ENCODE measurements at regions not wholly inside any gene's neighbourhood (a gene's known extent, or its start where the extent isn't known, plus 50 kb on each side); places are given as distances from the start of the nearest gene placed in this dataset.

GRCh38 chr12:108004319-108004718 is 124.8 kb upstream of the WSCD2 start:
- Histone ChIP-seq H3K9me3 (ENCODE audit: control insufficient read depth, low read depth, low read length) (no peaks in the 10 kb centered on the region), H3K27ac (ENCODE audit: low read length) (no peak overlapping the region), H3K4me3 (ENCODE audit: low read length) (no peak overlapping the region), H3K4me1 (ENCODE audit: control insufficient read depth, insufficient read depth, low read length) (peaks cover 12% of the 10 kb centered on the region), H3K27me3 (ENCODE audit: control insufficient read depth, insufficient read depth, low read length) (no peaks in the 10 kb centered on the region), H3K36me3 (ENCODE audit: control insufficient read depth, insufficient read depth, low read length) (no peaks in the 10 kb centered on the region)
- DNase-seq = no peak
- no CpG with 5 or more reads among the region's 1 CpG for WGBS (ENCODE audit: insufficient coverage, low lambda C conversion rate)

GRCh38 chr12:108008163-108008905 is 120.8 kb upstream of the WSCD2 start:
- DNase-seq = no peak
- no peaks in the 10 kb centered on the region for H3K27me3 ChIP-seq (ENCODE audit: control insufficient read depth, insufficient read depth, low read length)
- H3K4me1 ChIP-seq (ENCODE audit: control insufficient read depth, insufficient read depth, low read length) = peaks cover 24% of the 10 kb centered on the region
- no peaks in the 10 kb centered on the region for H3K9me3 ChIP-seq (ENCODE audit: control insufficient read depth, low read depth, low read length)
- WGBS (ENCODE audit: insufficient coverage, low lambda C conversion rate) = no CpG with 5 or more reads among the region's 2 CpGs
- H3K36me3 ChIP-seq (ENCODE audit: control insufficient read depth, insufficient read depth, low read length) = no peaks in the 10 kb centered on the region
- peak overlapping the region; percentile 80 for H3K27ac ChIP-seq (ENCODE audit: low read length)
- H3K4me3 ChIP-seq (ENCODE audit: low read length) = no peak overlapping the region

- Histone ChIP-seq H3K36me3 (ENCODE audit: control insufficient read depth, insufficient read depth, low read length) (no peaks in the 10 kb centered on the region), H3K9me3 (ENCODE audit: control insufficient read depth, low read depth, low read length) (no peaks in the 10 kb centered on the region), H3K4me1 (ENCODE audit: control insufficient read depth, insufficient read depth, low read length) (peaks cover 24% of the 10 kb centered on the region), H3K27me3 (ENCODE audit: control insufficient read depth, insufficient read depth, low read length) (no peaks in the 10 kb centered on the region), H3K27ac (ENCODE audit: low read length) (peak overlapping the region; percentile 80), H3K4me3 (ENCODE audit: low read length) (no peak overlapping the region)
- 6% methylated on average over 2 of the region's 4 CpGs for WGBS (ENCODE audit: insufficient coverage, low lambda C conversion rate)
- DNase-seq = peak; percentile 25 to 35
Observed at GRCh38 chr12:108009442-108010070, 119.5 kb upstream of the WSCD2 start.

GRCh38 chr12:108016022-108016564 is 113.0 kb upstream of the WSCD2 start:
- WGBS (ENCODE audit: insufficient coverage, low lambda C conversion rate) = no CpG with 5 or more reads among the region's 4 CpGs
- peak overlapping the region; percentile 78 for H3K27ac ChIP-seq (ENCODE audit: low read length)
- no peaks in the 10 kb centered on the region for H3K9me3 ChIP-seq (ENCODE audit: control insufficient read depth, low read depth, low read length)
- H3K36me3 ChIP-seq (ENCODE audit: control insufficient read depth, insufficient read depth, low read length) = no peaks in the 10 kb centered on the region
- no peak overlapping the region for H3K4me3 ChIP-seq (ENCODE audit: low read length)
- DNase-seq = peak; percentile 72 to 74
- no peaks in the 10 kb centered on the region for H3K27me3 ChIP-seq (ENCODE audit: control insufficient read depth, insufficient read depth, low read length)
- H3K4me1 ChIP-seq (ENCODE audit: control insufficient read depth, insufficient read depth, low read length) = peaks cover 9% of the 10 kb centered on the region

GRCh38 chr12:108017472-108018057 is 111.5 kb upstream of the WSCD2 start:
- H3K36me3 ChIP-seq (ENCODE audit: control insufficient read depth, insufficient read depth, low read length) = no peaks in the 10 kb centered on the region
- WGBS (ENCODE audit: insufficient coverage, low lambda C conversion rate) = no CpG with 5 or more reads among the region's 3 CpGs
- H3K9me3 ChIP-seq (ENCODE audit: control insufficient read depth, low read depth, low read length) = no peaks in the 10 kb centered on the region
- H3K4me1 ChIP-seq (ENCODE audit: control insufficient read depth, insufficient read depth, low read length) = peaks cover 9% of the 10 kb centered on the region
- no peak overlapping the region for H3K4me3 ChIP-seq (ENCODE audit: low read length)
- H3K27me3 ChIP-seq (ENCODE audit: control insufficient read depth, insufficient read depth, low read length) = no peaks in the 10 kb centered on the region
- no peak overlapping the region for H3K27ac ChIP-seq (ENCODE audit: low read length)
- no peak for DNase-seq

- Histone ChIP-seq H3K9me3 (ENCODE audit: control insufficient read depth, low read depth, low read length) (no peaks in the 10 kb centered on the region), H3K4me3 (ENCODE audit: low read length) (no peak overlapping the region), H3K4me1 (ENCODE audit: control insufficient read depth, insufficient read depth, low read length) (peaks cover 9% of the 10 kb centered on the region), H3K36me3 (ENCODE audit: control insufficient read depth, insufficient read depth, low read length) (no peaks in the 10 kb centered on the region), H3K27me3 (ENCODE audit: control insufficient read depth, insufficient read depth, low read length) (no peaks in the 10 kb centered on the region), H3K27ac (ENCODE audit: low read length) (peak overlapping the region; percentile 14)
- DNase-seq = no peak
- WGBS (ENCODE audit: insufficient coverage, low lambda C conversion rate) = no CpG with 5 or more reads among the region's 2 CpGs
Observed at GRCh38 chr12:108019862-108020261, 109.2 kb upstream of the WSCD2 start.

- WGBS (ENCODE audit: insufficient coverage, low lambda C conversion rate) = 25% methylated on average over 1 of the region's 1 CpG
- no peaks in the 10 kb centered on the region for H3K36me3 ChIP-seq (ENCODE audit: control insufficient read depth, insufficient read depth, low read length)
- H3K27ac ChIP-seq (ENCODE audit: low read length) = no peak overlapping the region
- no peak overlapping the region for H3K4me3 ChIP-seq (ENCODE audit: low read length)
- DNase-seq = no peak
- peaks cover 7% of the 10 kb centered on the region for H3K4me1 ChIP-seq (ENCODE audit: control insufficient read depth, insufficient read depth, low read length)
- H3K27me3 ChIP-seq (ENCODE audit: control insufficient read depth, insufficient read depth, low read length) = peaks cover 5% of the 10 kb centered on the region
- no peaks in the 10 kb centered on the region for H3K9me3 ChIP-seq (ENCODE audit: control insufficient read depth, low read depth, low read length)
Observed at GRCh38 chr12:108021141-108021540, 107.9 kb upstream of the WSCD2 start.

- H3K4me3 ChIP-seq (ENCODE audit: low read length) = no peak overlapping the region
- no peaks in the 10 kb centered on the region for H3K36me3 ChIP-seq (ENCODE audit: control insufficient read depth, insufficient read depth, low read length)
- WGBS (ENCODE audit: insufficient coverage, low lambda C conversion rate) = 56% methylated on average over 2 of the region's 2 CpGs
- H3K27ac ChIP-seq (ENCODE audit: low read length) = no peak overlapping the region
- H3K27me3 ChIP-seq (ENCODE audit: control insufficient read depth, insufficient read depth, low read length) = peaks cover 5% of the 10 kb centered on the region
- DNase-seq = no peak
- H3K4me1 ChIP-seq (ENCODE audit: control insufficient read depth, insufficient read depth, low read length) = peaks cover 4% of the 10 kb centered on the region
- no peaks in the 10 kb centered on the region for H3K9me3 ChIP-seq (ENCODE audit: control insufficient read depth, low read depth, low read length)
Observed at GRCh38 chr12:108021949-108022522, 107.1 kb upstream of the WSCD2 start.

- Histone ChIP-seq H3K36me3 (ENCODE audit: control insufficient read depth, insufficient read depth, low read length) (no peaks in the 10 kb centered on the region), H3K4me3 (ENCODE audit: low read length) (no peak overlapping the region), H3K27ac (ENCODE audit: low read length) (no peak overlapping the region), H3K9me3 (ENCODE audit: control insufficient read depth, low read depth, low read length) (no peaks in the 10 kb centered on the region), H3K27me3 (ENCODE audit: control insufficient read depth, insufficient read depth, low read length) (peaks cover 7% of the 10 kb centered on the region), H3K4me1 (ENCODE audit: control insufficient read depth, insufficient read depth, low read length) (no peaks in the 10 kb centered on the region)
- 50% methylated on average over 2 of the region's 12 CpGs for WGBS (ENCODE audit: insufficient coverage, low lambda C conversion rate)
- DNase-seq = no peak
Observed at GRCh38 chr12:108029051-108029835, 99.8 kb upstream of the WSCD2 start.

GRCh38 chr12:108033090-108033489 is 96.0 kb upstream of the WSCD2 start:
- H3K27me3 ChIP-seq (ENCODE audit: control insufficient read depth, insufficient read depth, low read length) = peaks cover 2% of the 10 kb centered on the region
- no peaks in the 10 kb centered on the region for H3K9me3 ChIP-seq (ENCODE audit: control insufficient read depth, low read depth, low read length)
- 50% methylated on average over 2 of the region's 2 CpGs for WGBS (ENCODE audit: insufficient coverage, low lambda C conversion rate)
- H3K4me3 ChIP-seq (ENCODE audit: low read length) = no peak overlapping the region
- no peaks in the 10 kb centered on the region for H3K36me3 ChIP-seq (ENCODE audit: control insufficient read depth, insufficient read depth, low read length)
- H3K4me1 ChIP-seq (ENCODE audit: control insufficient read depth, insufficient read depth, low read length) = no peaks in the 10 kb centered on the region
- no peak overlapping the region for H3K27ac ChIP-seq (ENCODE audit: low read length)
- no peak for DNase-seq
